Panc1 (cell line): ENCODE measurements at regions not wholly inside any gene's neighbourhood (a gene's known extent, or its start where the extent isn't known, plus 50 kb on each side); places are given as distances from the start of the nearest gene placed in this dataset.

Source experiments
- ATAC-seq: fragments of 200-7000 bp; cut with Tn5 transposase; 2 replicates; pipeline ENCODE4 v1.9.1; 2020; ENCODE audit warnings: mild to moderate bottlenecking, moderate library complexity
- BruUV-seq: library from RNA; stranded (reverse); fragments of 400-500 nt; replicated peaks from 2 replicates; lab custom pipeline; 2021; lab: Mats Ljungman, UMichigan
- CTCF ChIA-PET: fragments of 300-600 bp; sonication (Branson Sonifier 250); formaldehyde crosslinking; loops from one replicate; lab custom pipeline; 2022; ENCODE audit warnings: antibody characterized with exemption; lab: Charles Lee
- POLR2A ChIA-PET: fragments of 300-600 bp; sonication (Branson Sonifier 250); formaldehyde crosslinking; loops from one replicate; lab custom pipeline; 2022; ENCODE audit warnings: antibody characterized with exemption; lab: Charles Lee
- DNase-seq: peaks from one replicate; pipeline ENCODE4 v3.0.0-alpha.2; 2010; ENCODE audit warnings: low read depth, low spot score
- H3K27ac ChIP-seq: 2 replicates; pipeline ENCODE4 v1.5.1; 2011; ENCODE audit warnings: mild to moderate bottlenecking, low read length, inconsistent platforms
- H3K27me3 ChIP-seq: fragments of 200-500 bp; sonication (Bioruptor generic); 2 replicates; pipeline ENCODE4 v1.6.0; 2014; ENCODE audit warnings: low read length, inconsistent platforms; ENCODE audit not compliant: control insufficient read depth, insufficient read depth
- H3K36me3 ChIP-seq: fragments of 200-500 bp; sonication (Bioruptor generic); 2 replicates; pipeline ENCODE4 v1.5.1; 2014; ENCODE audit warnings: inconsistent platforms, mild to moderate bottlenecking, low read length, moderate library complexity; ENCODE audit not compliant: control insufficient read depth, insufficient read depth
- H3K4me1 ChIP-seq: 2 replicates; pipeline ENCODE4 v1.5.1; 2011; ENCODE audit warnings: inconsistent platforms, mild to moderate bottlenecking, low read length, moderate library complexity; ENCODE audit not compliant: control insufficient read depth, insufficient read depth
- H3K4me3 ChIP-seq, 2 experiments: 2 replicates each; pipeline ENCODE4 v1.5.1; 2011 to 2012; ENCODE audit warnings: low read depth in 2 of 2, low read length in 2 of 2, mild to moderate bottlenecking in 2 of 2, inconsistent platforms in 1 of 2, moderate library complexity in 1 of 2
- H3K9me3 ChIP-seq: fragments of 200-500 bp; sonication (Bioruptor generic); 2 replicates; pipeline ENCODE4 v1.5.1; 2014; ENCODE audit warnings: low read depth, mild to moderate bottlenecking, inconsistent platforms, low read length, moderate library complexity; ENCODE audit not compliant: control insufficient read depth, insufficient read depth
- CTCF ChIP-seq: fragments of 450-650 bp; IDR thresholded peaks from 2 replicates; pipeline ENCODE4 v1.5.1; 2017; ENCODE audit warnings: mild to moderate bottlenecking
- POLR2AphosphoS5 ChIP-seq: IDR thresholded peaks from 2 replicates; pipeline ENCODE4 v1.6.1; 2012; ENCODE audit warnings: mild to moderate bottlenecking, low read depth, low read length, moderate library complexity
- SIN3A ChIP-seq: IDR thresholded peaks from 2 replicates; pipeline ENCODE4 v1.6.1; 2012; ENCODE audit warnings: low read depth, mild to moderate bottlenecking, low read length, moderate library complexity, borderline replicate concordance; ENCODE audit not compliant: insufficient read depth
- TCF7L2 ChIP-seq: IDR thresholded peaks from 2 replicates; pipeline ENCODE4 v1.6.1; 2011; ENCODE audit warnings: mild to moderate bottlenecking, low read depth, low read length, inconsistent platforms
- in situ Hi-C: cut with HindIII; loops from 2 replicates; pipeline ENCODE4 v1.10.0; 2016; ENCODE audit warnings: low sequenced_read_pairs, low pct_unique_long_range_greater_than_20kb
- intact Hi-C: fragments of 100-400 bp; cut with micrococcal nuclease; formaldehyde crosslinking; loops from one replicate; pipeline ENCODE4 v1.10.0; 2022; ENCODE audit not compliant: unreplicated experiment
- TF ChIP-seq, protein P1 (sequence below), 2 experiments: IDR thresholded peaks; 2 replicates each; pipeline ENCODE4 v1.6.1; 2011 to 2012; ENCODE audit warnings: low read depth in 2 of 2, control low read depth in 1 of 2, low read length in 1 of 2, mild to moderate bottlenecking in 1 of 2, moderate library complexity in 1 of 2; ENCODE audit not compliant: insufficient read depth in 1 of 2

GRCh38 chrX:8955511-8955910 lies 78.4 kb downstream of the FAM9B start:
- in situ Hi-C loops, result no loop called here

GRCh38 chrX:8946563-8946962 lies 87.4 kb downstream of the FAM9B start:
- BruUV-seq, result no TSS peak
- CTCF ChIA-PET, result interaction anchor here (0.6 kb wide), 1 partner anchor 11 kb away, joined by 5 read pairs; no protein-coding TSS in a partner anchor

More at GRCh38 chrX:8955511-8955910, 78.4 kb downstream of the FAM9B start:
- no peak overlapping the region for H3K4me3 ChIP-seq
- H3K4me1 ChIP-seq, result no peaks in the 10 kb centered on the region
- ChIA-PET POLR2A (no interaction called here), CTCF (no interaction called here)
- no peak overlapping the region for H3K27ac ChIP-seq
- no peak for TF ChIP-seq SIN3A
- TF ChIP-seq, protein P1, sequence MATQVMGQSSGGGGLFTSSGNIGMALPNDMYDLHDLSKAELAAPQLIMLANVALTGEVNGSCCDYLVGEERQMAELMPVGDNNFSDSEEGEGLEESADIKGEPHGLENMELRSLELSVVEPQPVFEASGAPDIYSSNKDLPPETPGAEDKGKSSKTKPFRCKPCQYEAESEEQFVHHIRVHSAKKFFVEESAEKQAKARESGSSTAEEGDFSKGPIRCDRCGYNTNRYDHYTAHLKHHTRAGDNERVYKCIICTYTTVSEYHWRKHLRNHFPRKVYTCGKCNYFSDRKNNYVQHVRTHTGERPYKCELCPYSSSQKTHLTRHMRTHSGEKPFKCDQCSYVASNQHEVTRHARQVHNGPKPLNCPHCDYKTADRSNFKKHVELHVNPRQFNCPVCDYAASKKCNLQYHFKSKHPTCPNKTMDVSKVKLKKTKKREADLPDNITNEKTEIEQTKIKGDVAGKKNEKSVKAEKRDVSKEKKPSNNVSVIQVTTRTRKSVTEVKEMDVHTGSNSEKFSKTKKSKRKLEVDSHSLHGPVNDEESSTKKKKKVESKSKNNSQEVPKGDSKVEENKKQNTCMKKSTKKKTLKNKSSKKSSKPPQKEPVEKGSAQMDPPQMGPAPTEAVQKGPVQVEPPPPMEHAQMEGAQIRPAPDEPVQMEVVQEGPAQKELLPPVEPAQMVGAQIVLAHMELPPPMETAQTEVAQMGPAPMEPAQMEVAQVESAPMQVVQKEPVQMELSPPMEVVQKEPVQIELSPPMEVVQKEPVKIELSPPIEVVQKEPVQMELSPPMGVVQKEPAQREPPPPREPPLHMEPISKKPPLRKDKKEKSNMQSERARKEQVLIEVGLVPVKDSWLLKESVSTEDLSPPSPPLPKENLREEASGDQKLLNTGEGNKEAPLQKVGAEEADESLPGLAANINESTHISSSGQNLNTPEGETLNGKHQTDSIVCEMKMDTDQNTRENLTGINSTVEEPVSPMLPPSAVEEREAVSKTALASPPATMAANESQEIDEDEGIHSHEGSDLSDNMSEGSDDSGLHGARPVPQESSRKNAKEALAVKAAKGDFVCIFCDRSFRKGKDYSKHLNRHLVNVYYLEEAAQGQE (IDR thresholded peaks at IDR 0.05; ENCODE audit: insufficient read depth in 1 of 2, low read depth in 2 of 2, low read length in 1 of 2), result no peak
- no peak for TF ChIP-seq TCF7L2
- no peak for TF ChIP-seq POLR2AphosphoS5
- TF ChIP-seq CTCF, result no peak
- H3K9me3 ChIP-seq, result no peaks in the 10 kb centered on the region
- intact Hi-C loops, result no loop called here
- no peak for DNase-seq
- no peaks in the 10 kb centered on the region for H3K27me3 ChIP-seq
- ATAC-seq, result no peak
- no peaks in the 10 kb centered on the region for H3K36me3 ChIP-seq
- BruUV-seq, result no TSS peak

More at GRCh38 chrX:8946563-8946962, 87.4 kb downstream of the FAM9B start:
- POLR2A ChIA-PET, result no interaction called here
- no peak overlapping the region for H3K4me3 ChIP-seq
- H3K9me3 ChIP-seq, result no peaks in the 10 kb centered on the region
- DNase-seq, result no peak
- intact Hi-C loops (no loop called here), in situ Hi-C loops (no loop called here)
- no peaks in the 10 kb centered on the region for H3K36me3 ChIP-seq
- TF ChIP-seq POLR2AphosphoS5, result no peak
- TF ChIP-seq TCF7L2, result no peak
- no peak for TF ChIP-seq SIN3A
- TF ChIP-seq, protein P1 (IDR thresholded peaks at IDR 0.05; ENCODE audit: insufficient read depth in 1 of 2, low read depth in 2 of 2, low read length in 1 of 2), result no peak
- no peak for TF ChIP-seq CTCF
- no peak for ATAC-seq
- no peaks in the 10 kb centered on the region for H3K4me1 ChIP-seq
- no peak overlapping the region for H3K27ac ChIP-seq
- no peaks in the 10 kb centered on the region for H3K27me3 ChIP-seq
